Heart right ventricle (tissue), 16 donors: ENCODE measurements at regions not wholly inside any gene's neighbourhood (a gene's known extent, or its start where the extent isn't known, plus 50 kb on each side); places are given as distances from the start of the nearest gene placed in this dataset.

ENCODE experiments used
- ATAC-seq, 8 donors: fragments of 200-7000 bp; cut with Tn5 transposase; one replicate each; pipeline ENCODE4 v1.9.1; 2020; ENCODE audit warnings: mild to moderate bottlenecking in 8 of 8, moderate library complexity in 8 of 8, moderate number of reproducible peaks in 1 of 8
- DNase-seq, 2 donors: peaks; one replicate each; pipeline ENCODE4 v3.0.0-alpha.2; 2020
- H3K27ac ChIP-seq, 10 donors: fragments of 200-600 bp; sonication (generic) in 2 of 10; one replicate each; pipeline versions ENCODE4 v1.5.0 to v1.8.0; 2020 to 2022; ENCODE audit warnings: mild to moderate bottlenecking in 3 of 10
- H3K27me3 ChIP-seq, 7 donors: fragments of 200-600 bp; one replicate each; pipeline ENCODE4 v1.8.0; 2021 to 2022; ENCODE audit warnings: mild to moderate bottlenecking in 2 of 7
- H3K36me3 ChIP-seq, 9 donors: fragments of 200-600 bp; sonication (generic) in 1 of 9; one replicate each; pipeline versions ENCODE4 v1.5.0 to v1.8.0; 2020 to 2022; ENCODE audit warnings: mild to moderate bottlenecking in 2 of 9
- H3K4me1 ChIP-seq, 9 donors: fragments of 200-600 bp; sonication (generic) in 1 of 9; one replicate each; pipeline versions ENCODE4 v1.5.0 to v1.8.0; 2020 to 2022; ENCODE audit warnings: mild to moderate bottlenecking in 4 of 9
- H3K4me3 ChIP-seq, 10 donors: fragments of 200-600 bp; sonication (generic) in 2 of 10; one replicate each; pipeline versions ENCODE4 v1.5.0 to v1.8.0; 2020 to 2022; ENCODE audit warnings: mild to moderate bottlenecking in 7 of 10, moderate library complexity in 2 of 10
- H3K9me3 ChIP-seq, 11 donors: fragments of 200-600 bp in 10 of 11; sonication (generic) in 2 of 11; one replicate each; pipeline versions ENCODE4 v1.5.0 to v1.8.0; 2013 to 2022; ENCODE audit warnings: mild to moderate bottlenecking in 2 of 11, control low read depth in 1 of 11, moderate library complexity in 1 of 11
- CTCF ChIP-seq, 9 donors: fragments of 200-600 bp; sonication (generic) in 2 of 9; IDR thresholded peaks; one replicate each; pipeline versions ENCODE4 v1.5.0 to v1.8.0; 2021 to 2022; ENCODE audit warnings: antibody characterized with exemption in 9 of 9, mild to moderate bottlenecking in 5 of 9, moderate library complexity in 1 of 9
- WGBS, 2 donors: extraction: QIAGEN DNeasy Blood & Tissue Kit; methylation state at CpG; one replicate each; pipeline ENCODE4 v1.1.7; 2013; ENCODE audit warnings: inconsistent platforms in 1 of 2; 5-methylcytosine and 5-hydroxymethylcytosine counted together
- intact Hi-C, 10 donors: fragments of 100-400 bp; cut with DNase I; formaldehyde crosslinking; loops; one replicate each; pipeline versions ENCODE4 v1.11.1 to v1.14.2; 2022
- donor health status: Arrhythmogenic right ventricular cardiomyopathy.
- donor health status: ischemic (EF 13 %, LVEDD 7.1; RV severe dilation, severe dysfunction).
- donor health status: healthy with polysubstance abuse.
- donor health status: DM: no; HTN: yes; CAD: no.
- donor health status: DM: no; HTN: no; CAD: no.
- donor health status: ischemic (EF 25% LVEDD 6.9; RV normal size, moderate dysfunction).
- donor health status: ischemic (EF 25% LVEDD 5.7; RV mildly dilated, moderate dysfunction).
- donor health status: healthy.
- donor health status: DM: yes; HTN: yes; CAD: no.
- donor health status: Ischemic cardiomyopathy.
- donor health status: ischemic (EF 35%, LVEDD 5.7; RV mildly dilated, moderate dysfunction).
- donor health status: nonischemic (EF 11% LVEDD 7.7; RV severe dilation, severe dysfunction).
- donor health status: DM: yes; HTN: yes; CAD: no.
- donor health status: PGD.
- donor health status: ischemic (EF 29% LVEDD 5.4; RV normal size, mild dysfunction).
- donor health status: nonischemic (EF 23%, LVEDD 6.1; RV moderate dilation, normal function).

GRCh38 chr9:129486756-129487657 is 133.9 kb downstream of the C9orf50 start:
- WGBS, 2 donors: 50 to 69% methylated on average over 13 of the region's 13 CpGs
- H3K4me3 ChIP-seq: peak overlapping the region in 1 of 10 donors; percentile 60
- peaks cover 35 to 92% (median 71%) of the 10 kb centered on the region in 9 donors for H3K4me1 ChIP-seq
- no peaks in the 10 kb centered on the region for H3K27me3 ChIP-seq
- intact Hi-C loops: loop anchor here in 5 of 10 donors (5.0 to 10.0 kb wide), 5 partner anchors 75 to 310 kb away; partner anchors contain the start of gene IER5L (in 1 of the 5)
- no peak for TF ChIP-seq CTCF (IDR thresholded peaks at IDR 0.05)
- H3K27ac ChIP-seq: peak overlapping the region; percentile 96 to 100 (median 99)
- H3K36me3 ChIP-seq: peaks cover 0 to 3% (median 0%) of the 10 kb centered on the region in 9 donors
- ATAC-seq (peak in 7 of 8 donors; percentile 7 to 33 (median 29)), DNase-seq (peak; percentile 80 to 89)
- no peaks in the 10 kb centered on the region for H3K9me3 ChIP-seq

GRCh38 chr9:129485145-129485774 is 135.6 kb downstream of the C9orf50 start:
- Histone ChIP-seq H3K27ac (peak overlapping the region in 9 of 10 donors; percentile 98 to 100 (median 100)), H3K4me3 (no peak overlapping the region), H3K36me3 (no peaks in the 10 kb centered on the region), H3K27me3 (no peaks in the 10 kb centered on the region), H3K9me3 (no peaks in the 10 kb centered on the region), H3K4me1 (peaks cover 37 to 92% (median 72%) of the 10 kb centered on the region in 9 donors)
- TF ChIP-seq CTCF (IDR thresholded peaks at IDR 0.05): no peak
- intact Hi-C loops: loop anchor here in 5 of 10 donors (5.0 to 10.0 kb wide), 5 partner anchors 73 to 308 kb away; partner anchors contain the start of gene IER5L (in 1 of the 5)
- DNase-seq: no peak
- ATAC-seq: no peak
- 84 to 90% methylated on average over 9 of the region's 9 CpGs for WGBS, 2 donors

GRCh38 chr9:129484352-129485000 is 136.4 kb downstream of the C9orf50 start:
- ATAC-seq (no peak), DNase-seq (no peak)
- no peaks in the 10 kb centered on the region for H3K9me3 ChIP-seq
- 84 to 88% methylated on average over 11 of the region's 11 CpGs for WGBS, 2 donors
- H3K27me3 ChIP-seq: no peaks in the 10 kb centered on the region
- H3K4me1 ChIP-seq: peaks cover 38 to 92% (median 67%) of the 10 kb centered on the region in 9 donors
- no peak for TF ChIP-seq CTCF (IDR thresholded peaks at IDR 0.05)
- no peaks in the 10 kb centered on the region for H3K36me3 ChIP-seq
- intact Hi-C loops: loop anchor here in 6 of 10 donors (5.0 to 10.0 kb wide), 8 partner anchors 67 to 342 kb away; partner anchors contain the start of gene IER5L (in 1 of the 6)
- peak overlapping the region in 2 of 10 donors; percentile 4 to 56 for H3K4me3 ChIP-seq
- H3K27ac ChIP-seq: peak overlapping the region; percentile 98 to 100 (median 100)
